ENCODE measurements at regions not wholly inside any gene's neighbourhood (a gene's known extent, or its start where the extent isn't known, plus 50 kb on each side); places are given as distances from the start of the nearest gene placed in this dataset.

- Histone ChIP-seq H3K9me2 (ENCODE audit: insufficient read depth) (0 out of 2 replicates have a peak, but pooled peaks cover 3% of the 10 kb centered on the region), H3F3A (replicated peaks; ENCODE audit: low read depth) (no peaks in the 10 kb centered on the region), H3K4me2 (no peak overlapping the region), H4K20me1 (replicated peaks; ENCODE audit: insufficient read depth) (no peaks in the 10 kb centered on the region), H3K4me3 (no peak overlapping the region), H3K4me1 (ENCODE audit: insufficient read depth) (no peaks in the 10 kb centered on the region), H2AFZ (no peak overlapping the region), H3K36me3 (ENCODE audit: insufficient read depth) (no peaks in the 10 kb centered on the region; the same call in 1 of the 2 replicates), H3K27ac (ENCODE audit: low read depth) (no peak overlapping the region), H3K79me2 (replicated peaks; ENCODE audit: insufficient read depth) (no peaks in the 10 kb centered on the region), H3K27me3 (ENCODE audit: insufficient read depth) (no peaks in the 10 kb centered on the region)
- Mint-ChIP-seq H3K27me3 (ENCODE audit: insufficient read depth, low read depth, poor library complexity) (peaks cover 2% of the 10 kb centered on the region), H3K9me3 (peaks cover 43% of the 10 kb centered on the region), H3K36me3 (ENCODE audit: low read depth) (peaks cover 29% of the 10 kb centered on the region), H3K4me1 (no peaks in the 10 kb centered on the region), H3K27ac (no peak overlapping the region), H3K4me3 (no peak overlapping the region)
- TF ChIP-seq CREB1 (CRISPR knock-in tag; IDR thresholded peaks at IDR 0.05; ENCODE audit: low read depth) (no peak), POLR2AphosphoS5 (IDR thresholded peaks at IDR 0.05; ENCODE audit: low read depth) (no peak), REST (IDR thresholded peaks at IDR 0.05; ENCODE audit: unreplicated experiment) (no peak), ZNF114 (CRISPR knock-in tag; IDR thresholded peaks at IDR 0.05) (no peak), EZH2 (IDR thresholded peaks at IDR 0.05; ENCODE audit: low read depth, unreplicated experiment) (no peak), JUNB (IDR thresholded peaks at IDR 0.05; ENCODE audit: unreplicated experiment) (no peak), EZH2phosphoT487 (IDR thresholded peaks at IDR 0.05; ENCODE audit: unreplicated experiment) (no peak), ETS1 (IDR thresholded peaks at IDR 0.05) (no peak)
- no peak for DNase-seq (ENCODE audit: low spot score)
- no peak for ATAC-seq
Observed at GRCh38 chr12:40583743-40584142, 108.5 kb upstream of the CNTN1 start.

DNA sequence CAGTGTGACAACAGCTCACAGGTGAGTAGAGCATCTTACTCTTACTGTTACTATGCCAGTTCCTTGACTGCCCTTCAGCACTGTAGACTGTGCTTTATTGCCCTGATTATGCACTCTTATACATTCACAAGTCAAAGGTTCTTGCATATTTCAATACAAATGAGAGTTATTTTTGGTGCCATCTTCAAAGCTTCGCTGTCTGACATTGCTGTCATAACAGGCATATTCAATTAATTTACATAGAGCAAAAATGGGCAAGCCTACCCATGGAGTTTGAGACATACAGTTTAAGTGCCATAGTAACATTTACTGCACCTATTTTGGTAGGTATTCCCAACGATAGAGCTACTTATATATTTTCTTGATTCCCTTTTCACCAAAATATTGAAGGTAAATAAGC is 107.5 kb upstream of the CNTN1 start:
- Mint-ChIP-seq H3K4me1 (no peaks in the 10 kb centered on the region), H3K4me3 (no peak overlapping the region), H3K27ac (no peak overlapping the region), H3K27me3 (ENCODE audit: insufficient read depth, low read depth, poor library complexity) (no peaks in the 10 kb centered on the region), H3K9me3 (peaks cover 50% of the 10 kb centered on the region), H3K36me3 (ENCODE audit: low read depth) (peaks cover 36% of the 10 kb centered on the region)
- no peaks in the 10 kb centered on the region for H3K79me2 ChIP-seq (replicated peaks; ENCODE audit: insufficient read depth)
- DNase-seq (ENCODE audit: low spot score) (no peak), ATAC-seq (no peak)
- H4K20me1 ChIP-seq (replicated peaks; ENCODE audit: insufficient read depth) = no peaks in the 10 kb centered on the region
- H3F3A ChIP-seq (replicated peaks; ENCODE audit: low read depth) = no peaks in the 10 kb centered on the region
- H3K4me3 ChIP-seq = no peak overlapping the region
- H3K27ac ChIP-seq (ENCODE audit: low read depth) = no peak overlapping the region
- H3K36me3 ChIP-seq (ENCODE audit: insufficient read depth) = no peaks in the 10 kb centered on the region; the same call in 1 of the 2 replicates
- H3K27me3 ChIP-seq (ENCODE audit: insufficient read depth) = no peaks in the 10 kb centered on the region
- no peak overlapping the region for H2AFZ ChIP-seq
- H3K4me1 ChIP-seq (ENCODE audit: insufficient read depth) = no peaks in the 10 kb centered on the region
- no peak overlapping the region for H3K4me2 ChIP-seq
- H3K9me2 ChIP-seq (ENCODE audit: insufficient read depth) = 0 out of 2 replicates have a peak, but pooled peaks cover under 1% of the 10 kb centered on the region
- no peak for TF ChIP-seq CREB1 (CRISPR knock-in tag; IDR thresholded peaks at IDR 0.05; ENCODE audit: low read depth)
- no peak for TF ChIP-seq EZH2 (IDR thresholded peaks at IDR 0.05; ENCODE audit: low read depth, unreplicated experiment)
- TF ChIP-seq CTCF (conservative IDR thresholded peaks at IDR 0.05; ENCODE audit: low read depth in 2 of 2) = no peak
- TF ChIP-seq, protein P1, sequence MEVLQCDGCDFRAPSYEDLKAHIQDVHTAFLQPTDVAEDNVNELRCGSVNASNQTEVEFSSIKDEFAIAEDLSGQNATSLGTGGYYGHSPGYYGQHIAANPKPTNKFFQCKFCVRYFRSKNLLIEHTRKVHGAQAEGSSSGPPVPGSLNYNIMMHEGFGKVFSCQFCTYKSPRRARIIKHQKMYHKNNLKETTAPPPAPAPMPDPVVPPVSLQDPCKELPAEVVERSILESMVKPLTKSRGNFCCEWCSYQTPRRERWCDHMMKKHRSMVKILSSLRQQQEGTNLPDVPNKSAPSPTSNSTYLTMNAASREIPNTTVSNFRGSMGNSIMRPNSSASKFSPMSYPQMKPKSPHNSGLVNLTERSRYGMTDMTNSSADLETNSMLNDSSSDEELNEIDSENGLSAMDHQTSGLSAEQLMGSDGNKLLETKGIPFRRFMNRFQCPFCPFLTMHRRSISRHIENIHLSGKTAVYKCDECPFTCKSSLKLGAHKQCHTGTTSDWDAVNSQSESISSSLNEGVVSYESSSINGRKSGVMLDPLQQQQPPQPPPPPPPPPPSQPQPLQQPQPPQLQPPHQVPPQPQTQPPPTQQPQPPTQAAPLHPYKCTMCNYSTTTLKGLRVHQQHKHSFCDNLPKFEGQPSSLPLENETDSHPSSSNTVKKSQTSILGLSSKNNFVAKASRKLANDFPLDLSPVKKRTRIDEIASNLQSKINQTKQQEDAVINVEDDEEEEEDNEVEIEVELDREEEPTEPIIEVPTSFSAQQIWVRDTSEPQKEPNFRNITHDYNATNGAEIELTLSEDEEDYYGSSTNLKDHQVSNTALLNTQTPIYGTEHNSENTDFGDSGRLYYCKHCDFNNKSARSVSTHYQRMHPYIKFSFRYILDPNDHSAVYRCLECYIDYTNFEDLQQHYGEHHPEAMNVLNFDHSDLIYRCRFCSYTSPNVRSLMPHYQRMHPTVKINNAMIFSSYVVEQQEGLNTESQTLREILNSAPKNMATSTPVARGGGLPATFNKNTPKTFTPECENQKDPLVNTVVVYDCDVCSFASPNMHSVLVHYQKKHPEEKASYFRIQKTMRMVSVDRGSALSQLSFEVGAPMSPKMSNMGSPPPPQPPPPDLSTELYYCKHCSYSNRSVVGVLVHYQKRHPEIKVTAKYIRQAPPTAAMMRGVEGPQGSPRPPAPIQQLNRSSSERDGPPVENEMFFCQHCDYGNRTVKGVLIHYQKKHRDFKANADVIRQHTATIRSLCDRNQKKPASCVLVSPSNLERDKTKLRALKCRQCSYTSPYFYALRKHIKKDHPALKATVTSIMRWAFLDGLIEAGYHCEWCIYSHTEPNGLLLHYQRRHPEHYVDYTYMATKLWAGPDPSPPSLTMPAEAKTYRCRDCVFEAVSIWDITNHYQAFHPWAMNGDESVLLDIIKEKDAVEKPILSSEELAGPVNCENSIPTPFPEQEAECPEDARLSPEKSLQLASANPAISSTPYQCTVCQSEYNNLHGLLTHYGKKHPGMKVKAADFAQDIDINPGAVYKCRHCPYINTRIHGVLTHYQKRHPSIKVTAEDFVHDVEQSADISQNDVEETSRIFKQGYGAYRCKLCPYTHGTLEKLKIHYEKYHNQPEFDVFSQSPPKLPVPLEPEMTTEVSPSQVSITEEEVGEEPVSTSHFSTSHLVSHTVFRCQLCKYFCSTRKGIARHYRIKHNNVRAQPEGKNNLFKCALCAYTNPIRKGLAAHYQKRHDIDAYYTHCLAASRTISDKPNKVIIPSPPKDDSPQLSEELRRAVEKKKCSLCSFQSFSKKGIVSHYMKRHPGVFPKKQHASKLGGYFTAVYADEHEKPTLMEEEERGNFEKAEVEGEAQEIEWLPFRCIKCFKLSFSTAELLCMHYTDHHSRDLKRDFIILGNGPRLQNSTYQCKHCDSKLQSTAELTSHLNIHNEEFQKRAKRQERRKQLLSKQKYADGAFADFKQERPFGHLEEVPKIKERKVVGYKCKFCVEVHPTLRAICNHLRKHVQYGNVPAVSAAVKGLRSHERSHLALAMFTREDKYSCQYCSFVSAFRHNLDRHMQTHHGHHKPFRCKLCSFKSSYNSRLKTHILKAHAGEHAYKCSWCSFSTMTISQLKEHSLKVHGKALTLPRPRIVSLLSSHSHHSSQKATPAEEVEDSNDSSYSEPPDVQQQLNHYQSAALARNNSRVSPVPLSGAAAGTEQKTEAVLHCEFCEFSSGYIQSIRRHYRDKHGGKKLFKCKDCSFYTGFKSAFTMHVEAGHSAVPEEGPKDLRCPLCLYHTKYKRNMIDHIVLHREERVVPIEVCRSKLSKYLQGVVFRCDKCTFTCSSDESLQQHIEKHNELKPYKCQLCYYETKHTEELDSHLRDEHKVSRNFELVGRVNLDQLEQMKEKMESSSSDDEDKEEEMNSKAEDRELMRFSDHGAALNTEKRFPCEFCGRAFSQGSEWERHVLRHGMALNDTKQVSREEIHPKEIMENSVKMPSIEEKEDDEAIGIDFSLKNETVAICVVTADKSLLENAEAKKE (CRISPR knock-in tag; IDR thresholded peaks at IDR 0.05) = no peak

Measured in GM23338 (cell line).